COLO668 (cell line): ENCODE measurements at regions not wholly inside any gene's neighbourhood (a gene's known extent, or its start where the extent isn't known, plus 50 kb on each side); places are given as distances from the start of the nearest gene placed in this dataset.
"Not testable (repeated sequence)": the region's sequence is repeated elsewhere in the genome, so short reads cannot be mapped to it uniquely, and the experiment has no call there.

ENCODE experiments used
- DNase-seq: peaks from one replicate; lab custom pipeline; 2025; ENCODE audit not compliant: unreplicated experiment; lab: John Stamatoyannopoulos, UW

- DNase-seq = no peak
These were observed 781.1 kb downstream of the GATA3 start for GRCh38 chr10:8835453-8836167.

- no peak for DNase-seq
These were observed 785.9 kb downstream of the GATA3 start for GRCh38 chr10:8840356-8840755.

- no peak for DNase-seq
These were observed 789.7 kb downstream of the GATA3 start for GRCh38 chr10:8844141-8844540.

GRCh38 chr10:8852546-8852945 is 798.1 kb downstream of the GATA3 start:
- no peak for DNase-seq

- no peak for DNase-seq
These were observed 798.6 kb downstream of the GATA3 start for GRCh38 chr10:8853048-8853447.

GRCh38 chr10:8868924-8869323 is 814.4 kb downstream of the GATA3 start:
- DNase-seq = not testable (repeated sequence)

- no peak for DNase-seq
These were observed 818.8 kb downstream of the GATA3 start for GRCh38 chr10:8873310-8873709.

- no peak for DNase-seq
These were observed 819.8 kb downstream of the GATA3 start for GRCh38 chr10:8874268-8874667.

- no peak for DNase-seq
These were observed 820.5 kb downstream of the GATA3 start for GRCh38 chr10:8874972-8875371.

- no peak for DNase-seq
These were observed 821.7 kb downstream of the GATA3 start for GRCh38 chr10:8876171-8876570.

- DNase-seq = no peak
These were observed 835.0 kb downstream of the GATA3 start for GRCh38 chr10:8889538-8889937.

GRCh38 chr10:8893102-8893501 is 838.6 kb downstream of the GATA3 start:
- DNase-seq = no peak

GRCh38 chr10:8894148-8894547 is 839.7 kb downstream of the GATA3 start:
- no peak for DNase-seq

GRCh38 chr10:8897769-8898168 is 843.3 kb downstream of the GATA3 start:
- no peak for DNase-seq

- DNase-seq = no peak
These were observed 844.4 kb downstream of the GATA3 start for GRCh38 chr10:8898745-8899330.

- no peak for DNase-seq
These were observed 848.4 kb downstream of the GATA3 start for GRCh38 chr10:8902926-8903325.

GRCh38 chr10:8908013-8908412 is 853.5 kb downstream of the GATA3 start:
- DNase-seq = no peak

- no peak for DNase-seq
These were observed 855.8 kb downstream of the GATA3 start for GRCh38 chr10:8910314-8910713.

GRCh38 chr10:8911032-8911431 is 856.5 kb downstream of the GATA3 start:
- no peak for DNase-seq

- no peak for DNase-seq
These were observed 857.6 kb downstream of the GATA3 start for GRCh38 chr10:8912108-8912507.

- DNase-seq = no peak
These were observed 859.2 kb downstream of the GATA3 start for GRCh38 chr10:8913720-8914119.

GRCh38 chr10:8919280-8919679 is 864.8 kb downstream of the GATA3 start:
- DNase-seq = no peak

- no peak for DNase-seq
These were observed 867.1 kb downstream of the GATA3 start for GRCh38 chr10:8921568-8921967.
